Karpas-422 (cell line): ENCODE measurements at regions not wholly inside any gene's neighbourhood (a gene's known extent, or its start where the extent isn't known, plus 50 kb on each side); places are given as distances from the start of the nearest gene placed in this dataset.

Experiments
- DNase-seq: peaks from one replicate; pipeline ENCODE4 v3.0.0-alpha.2; 2015
- H2AFZ ChIP-seq: fragments of 200-600 bp; sonication (generic); 2 replicates; pipeline ENCODE4 v1.6.1; 2014; ENCODE audit warnings: antibody characterized with exemption, low read length, mixed read lengths
- H3K27ac ChIP-seq: fragments of 200-600 bp; sonication (generic); 2 replicates; pipeline ENCODE4 v1.5.1; 2014; ENCODE audit warnings: mild to moderate bottlenecking, low read length, moderate library complexity
- H3K27me3 ChIP-seq: fragments of 200-600 bp; sonication (generic); 2 replicates; pipeline ENCODE4 v1.6.1; 2014; ENCODE audit warnings: low read length, mixed read lengths
- H3K36me3 ChIP-seq: fragments of 200-600 bp; sonication (generic); 2 replicates; pipeline ENCODE4 v1.6.1; 2014; ENCODE audit warnings: low read length, mixed read lengths; ENCODE audit not compliant: insufficient read depth
- H3K4me1 ChIP-seq: fragments of 200-600 bp; sonication (generic); 2 replicates; pipeline ENCODE4 v1.6.1; 2014; ENCODE audit warnings: mild to moderate bottlenecking, low read length, mixed read lengths
- H3K4me2 ChIP-seq: fragments of 200-600 bp; sonication (generic); 2 replicates; pipeline ENCODE4 v1.6.1; 2014; ENCODE audit warnings: low read length, low read depth, mild to moderate bottlenecking; ENCODE audit not compliant: poor library complexity, severe bottlenecking
- H3K4me3 ChIP-seq: fragments of 200-600 bp; sonication (generic); 2 replicates; pipeline ENCODE4 v1.5.1; 2014; ENCODE audit warnings: mild to moderate bottlenecking, antibody characterized with exemption, low read length, mixed read lengths
- H3K79me2 ChIP-seq: fragments of 200-600 bp; sonication (generic); 2 replicates; pipeline ENCODE4 v1.6.1; 2014; ENCODE audit warnings: mild to moderate bottlenecking, low read length, mixed read lengths
- H3K9ac ChIP-seq: fragments of 200-600 bp; sonication (generic); 2 replicates; pipeline ENCODE4 v1.6.0; 2014; ENCODE audit warnings: low read length
- H3K9me2 ChIP-seq: fragments of 200-600 bp; sonication (generic), shearing (Covaris generic); replicated peaks from 2 replicates; pipeline ENCODE4 v1.6.0; 2014; ENCODE audit warnings: mild to moderate bottlenecking, low read length, moderate library complexity; ENCODE audit not compliant: insufficient read depth
- H3K9me3 ChIP-seq: fragments of 300-700, 200-600 bp; sonication (generic); 2 replicates; pipeline ENCODE4 v1.6.1; 2014; ENCODE audit warnings: low read length, mixed read lengths
- H4K20me1 ChIP-seq: fragments of 200-600 bp; sonication (generic); 2 replicates; pipeline ENCODE4 v1.6.1; 2014; ENCODE audit warnings: mild to moderate bottlenecking, antibody characterized with exemption, low read length, low read depth; ENCODE audit not compliant: insufficient read depth

- Histone ChIP-seq H4K20me1 (no peaks in the 10 kb centered on the region), H3K4me3 (no peak overlapping the region), H3K9ac (no peak overlapping the region), H3K79me2 (no peaks in the 10 kb centered on the region), H3K27ac (no peak overlapping the region), H3K9me2 (no peaks in the 10 kb centered on the region), H3K9me3 (no peaks in the 10 kb centered on the region), H2AFZ (no peak overlapping the region), H3K36me3 (no peaks in the 10 kb centered on the region), H3K4me1 (no peaks in the 10 kb centered on the region), H3K27me3 (no peaks in the 10 kb centered on the region), H3K4me2 (no peak overlapping the region)
- no peak for DNase-seq
These were observed 105.5 kb upstream of the PKDCC start for GRCh38 chr2:41942278-41942677.

DNA sequence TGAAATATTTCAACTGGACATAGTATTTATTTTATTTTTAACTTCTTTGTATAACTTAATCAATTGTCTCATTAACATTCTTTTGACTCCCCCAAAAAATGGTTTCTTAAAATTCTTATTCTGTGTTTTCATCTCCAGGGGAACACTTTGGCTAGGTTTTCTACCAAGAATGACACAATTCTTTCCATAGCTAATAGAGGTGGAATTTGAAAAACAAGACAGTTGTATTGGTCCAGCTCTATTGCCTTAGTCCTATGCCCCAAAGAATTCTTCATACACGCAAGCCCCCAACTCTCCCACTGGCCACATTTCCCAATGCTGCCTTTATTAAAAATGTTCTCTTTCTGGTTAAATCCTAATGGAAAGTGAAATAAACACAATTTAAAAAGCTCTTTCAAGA is 104.7 kb upstream of the PKDCC start:
- Histone ChIP-seq H3K4me2 (no peak overlapping the region), H3K9ac (no peak overlapping the region), H3K4me1 (no peaks in the 10 kb centered on the region), H2AFZ (no peak overlapping the region), H3K4me3 (no peak overlapping the region), H3K79me2 (no peaks in the 10 kb centered on the region), H3K9me2 (no peaks in the 10 kb centered on the region), H3K27me3 (no peaks in the 10 kb centered on the region), H4K20me1 (no peaks in the 10 kb centered on the region), H3K27ac (no peak overlapping the region), H3K9me3 (no peaks in the 10 kb centered on the region), H3K36me3 (no peaks in the 10 kb centered on the region)
- no peak for DNase-seq

GRCh38 chr2:41944220-41944880 is 103.5 kb upstream of the PKDCC start:
- Histone ChIP-seq H3K4me2 (no peak overlapping the region), H3K27me3 (no peaks in the 10 kb centered on the region), H3K9ac (no peak overlapping the region), H4K20me1 (no peaks in the 10 kb centered on the region), H2AFZ (no peak overlapping the region), H3K36me3 (no peaks in the 10 kb centered on the region), H3K79me2 (no peaks in the 10 kb centered on the region), H3K9me2 (no peaks in the 10 kb centered on the region), H3K9me3 (no peaks in the 10 kb centered on the region), H3K4me1 (no peaks in the 10 kb centered on the region), H3K4me3 (no peak overlapping the region), H3K27ac (no peak overlapping the region)
- no peak for DNase-seq

DNA sequence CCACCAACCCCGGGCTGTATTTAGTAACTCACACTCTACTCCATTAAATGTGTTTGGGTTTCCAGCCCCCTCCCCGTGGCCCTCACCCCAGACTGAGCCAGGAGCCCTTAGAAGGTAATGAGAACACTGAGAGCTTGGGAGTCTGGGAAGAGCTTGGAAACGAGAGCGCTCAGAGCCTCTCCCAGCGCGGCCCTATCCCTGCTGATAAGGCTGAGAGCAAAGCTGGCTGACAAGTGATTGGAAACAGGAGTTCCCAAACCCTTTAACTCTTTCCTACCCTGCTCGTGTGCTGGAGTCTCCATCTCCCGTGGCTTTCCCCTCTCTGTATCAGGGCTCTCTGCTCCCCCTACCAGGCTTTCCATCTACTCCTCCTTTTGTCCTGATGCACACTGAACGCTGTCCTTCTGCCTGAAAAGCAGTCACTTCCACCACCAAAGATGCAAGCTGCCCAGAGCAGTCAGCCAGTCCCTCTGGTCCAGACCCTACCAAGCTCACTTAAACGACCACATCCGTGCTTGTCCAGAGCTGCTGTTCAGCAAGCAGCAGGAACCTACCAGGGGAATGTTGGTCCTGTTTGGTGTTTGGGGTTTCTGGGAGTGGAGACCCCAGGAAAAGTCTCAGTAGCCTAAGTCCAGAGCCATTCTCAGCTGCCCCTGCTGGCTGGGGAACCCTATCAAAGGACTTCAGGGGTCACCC is 100.0 kb upstream of the PKDCC start:
- H2AFZ ChIP-seq, result no peak overlapping the region
- no peaks in the 10 kb centered on the region for H3K9me2 ChIP-seq
- H3K4me2 ChIP-seq, result no peak overlapping the region
- no peak overlapping the region for H3K4me3 ChIP-seq
- no peak overlapping the region for H3K9ac ChIP-seq
- H3K27me3 ChIP-seq, result no peaks in the 10 kb centered on the region
- no peaks in the 10 kb centered on the region for H3K4me1 ChIP-seq
- DNase-seq, result no peak
- no peaks in the 10 kb centered on the region for H3K9me3 ChIP-seq
- no peaks in the 10 kb centered on the region for H3K79me2 ChIP-seq
- H4K20me1 ChIP-seq, result no peaks in the 10 kb centered on the region
- no peak overlapping the region for H3K27ac ChIP-seq
- H3K36me3 ChIP-seq, result no peaks in the 10 kb centered on the region

DNA sequence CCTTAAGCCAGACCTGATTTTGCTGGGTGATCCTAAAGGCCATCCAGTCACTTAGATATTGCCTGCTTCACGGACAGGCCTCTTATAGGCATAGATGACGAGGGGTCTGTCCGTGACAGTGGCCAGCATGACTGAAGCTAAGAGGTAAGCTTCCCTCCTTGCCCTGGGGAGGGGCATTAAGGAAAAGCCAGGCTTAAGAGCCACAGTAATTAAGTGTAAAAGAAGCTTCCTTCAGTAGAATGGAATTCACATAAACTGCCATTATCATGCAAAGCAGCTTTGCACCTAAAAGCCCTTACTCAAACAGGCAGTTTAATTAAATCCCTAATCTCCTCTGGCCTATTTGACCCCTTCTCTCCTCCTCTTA is 99.4 kb upstream of the PKDCC start:
- Histone ChIP-seq H3K4me1 (no peaks in the 10 kb centered on the region), H4K20me1 (no peaks in the 10 kb centered on the region), H3K27me3 (no peaks in the 10 kb centered on the region), H3K9me2 (no peaks in the 10 kb centered on the region), H3K4me3 (no peak overlapping the region), H3K79me2 (no peaks in the 10 kb centered on the region), H3K4me2 (no peak overlapping the region), H3K36me3 (no peaks in the 10 kb centered on the region), H3K9me3 (no peaks in the 10 kb centered on the region), H2AFZ (no peak overlapping the region), H3K27ac (no peak overlapping the region), H3K9ac (no peak overlapping the region)
- DNase-seq, result no peak

DNA sequence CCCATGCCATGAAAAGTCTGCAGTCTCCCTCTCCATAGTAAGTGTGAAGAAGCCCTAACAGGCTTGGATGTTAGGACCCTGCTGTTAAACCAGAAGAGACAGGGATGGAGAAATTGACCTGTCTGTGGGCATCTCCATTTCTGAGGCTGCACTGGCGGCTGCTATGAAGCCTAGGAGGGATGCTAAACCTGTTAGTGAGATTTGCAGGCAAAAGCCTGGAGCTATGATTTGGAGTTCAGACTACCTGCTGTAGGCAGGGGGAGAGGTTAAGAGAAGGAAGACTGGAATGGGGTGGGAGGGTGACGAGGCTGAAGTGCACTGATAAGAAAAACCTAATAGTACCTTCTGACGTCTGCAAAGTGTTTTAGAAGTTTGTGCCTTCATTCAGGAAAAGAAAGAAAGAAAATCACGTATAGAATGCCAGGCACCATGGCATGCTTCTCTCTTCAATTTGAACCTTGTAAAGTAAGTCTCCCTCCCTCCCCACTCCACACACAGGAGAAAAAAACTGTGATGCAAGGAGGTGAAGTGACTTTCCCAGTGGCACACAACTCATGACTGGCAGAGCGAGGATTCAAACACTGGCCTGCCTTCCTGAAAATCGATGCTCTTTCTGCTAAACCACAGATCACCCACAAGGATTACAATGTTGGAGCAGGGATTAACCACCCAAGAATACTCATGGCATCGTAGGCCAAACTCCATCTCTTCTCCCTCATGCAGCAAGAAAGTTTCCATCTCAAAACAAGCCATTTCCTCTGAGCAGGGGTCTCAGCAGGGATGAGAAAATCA is 98.5 kb upstream of the PKDCC start:
- Histone ChIP-seq H3K4me3 (no peak overlapping the region), H3K9ac (no peak overlapping the region), H2AFZ (no peak overlapping the region; the same call in 1 of the 2 replicates), H3K4me1 (no peaks in the 10 kb centered on the region), H3K79me2 (no peaks in the 10 kb centered on the region), H3K4me2 (no peak overlapping the region), H4K20me1 (no peaks in the 10 kb centered on the region), H3K9me2 (no peaks in the 10 kb centered on the region), H3K9me3 (no peaks in the 10 kb centered on the region), H3K36me3 (no peaks in the 10 kb centered on the region), H3K27ac (no peak overlapping the region), H3K27me3 (no peaks in the 10 kb centered on the region)
- DNase-seq, result no peak

GRCh38 chr2:41949883-41950665 is 97.7 kb upstream of the PKDCC start:
- Histone ChIP-seq H3K27me3 (no peaks in the 10 kb centered on the region), H3K9ac (no peak overlapping the region), H3K9me2 (no peaks in the 10 kb centered on the region), H3K4me1 (peaks cover under 1% of the 10 kb centered on the region; the same call in 1 of the 2 replicates), H3K36me3 (no peaks in the 10 kb centered on the region), H3K79me2 (no peaks in the 10 kb centered on the region), H3K27ac (no peak overlapping the region), H3K4me2 (no peak overlapping the region), H3K9me3 (no peaks in the 10 kb centered on the region), H3K4me3 (no peak overlapping the region), H2AFZ (no peak overlapping the region), H4K20me1 (no peaks in the 10 kb centered on the region)
- no peak for DNase-seq

DNA sequence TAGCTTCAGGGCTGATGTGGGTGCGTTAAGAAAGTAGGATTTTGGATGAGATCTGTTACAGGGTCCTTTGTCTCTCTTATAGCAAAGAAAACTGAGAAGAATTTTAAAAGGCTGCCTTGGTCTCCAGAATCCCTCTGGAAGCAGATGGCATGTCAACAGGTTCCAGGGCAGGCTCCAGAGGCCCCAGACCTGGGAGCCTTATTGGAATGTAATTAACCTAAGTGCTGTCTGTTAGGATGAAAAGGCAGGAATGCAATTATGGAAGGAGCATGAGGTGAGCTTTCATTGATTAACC is 97.2 kb upstream of the PKDCC start:
- Histone ChIP-seq H2AFZ (no peak overlapping the region), H3K9ac (no peak overlapping the region), H3K4me3 (no peak overlapping the region), H3K9me2 (no peaks in the 10 kb centered on the region), H3K9me3 (no peaks in the 10 kb centered on the region), H3K79me2 (no peaks in the 10 kb centered on the region), H3K4me2 (no peak overlapping the region), H3K27me3 (no peaks in the 10 kb centered on the region), H3K4me1 (peaks cover 6% of the 10 kb centered on the region), H3K36me3 (no peaks in the 10 kb centered on the region), H3K27ac (no peak overlapping the region), H4K20me1 (no peaks in the 10 kb centered on the region)
- DNase-seq, result no peak
